Sigmoid colon (tissue), 4 donors: ENCODE measurements at regions not wholly inside any gene's neighbourhood (a gene's known extent, or its start where the extent isn't known, plus 50 kb on each side); places are given as distances from the start of the nearest gene placed in this dataset.

ENCODE experiments used
- CTCF ChIP-seq, 4 experiments: fragments of 450-650 bp in 3 of 4; fragments of 200-600 bp in 1 of 4; IDR thresholded peaks; one replicate each; pipeline ENCODE4 v1.5.1; 2016 to 2019; ENCODE audit warnings: antibody characterized with exemption in 4 of 4, mild to moderate bottlenecking in 3 of 4, moderate library complexity in 2 of 4
- EP300 ChIP-seq, 4 donors: sonication (generic); formaldehyde crosslinking; IDR thresholded peaks; one replicate each; pipeline ENCODE4 v1.6.1; 2017; ENCODE audit warnings: antibody characterized with exemption in 4 of 4
- POLR2AphosphoS5 ChIP-seq, 4 donors: sonication (generic); formaldehyde crosslinking; IDR thresholded peaks; one replicate each; pipeline ENCODE4 v1.6.1; 2017; ENCODE audit warnings: antibody characterized with exemption in 4 of 4

- TF ChIP-seq EP300 (IDR thresholded peaks at IDR 0.05) (no peak), POLR2AphosphoS5 (IDR thresholded peaks at IDR 0.05) (no peak), CTCF (IDR thresholded peaks at IDR 0.05) (no peak)
These were observed 528.6 kb upstream of the CDH2 start for GRCh38 chr18:28705482-28705881.
